Ovary (tissue), 3 donors: ENCODE measurements at regions not wholly inside any gene's neighbourhood (a gene's known extent, or its start where the extent isn't known, plus 50 kb on each side); places are given as distances from the start of the nearest gene placed in this dataset.

Source experiments
- POLR2A ChIP-seq: fragments of 450-650 bp; IDR thresholded peaks from one replicate; pipeline ENCODE4 v1.6.1; 2017; ENCODE audit warnings: antibody characterized with exemption, mild to moderate bottlenecking, moderate library complexity
- TF ChIP-seq, protein P1 (sequence below), 3 donors: fragments of 450-650 bp in 2 of 3; fragments of 200-600 bp in 1 of 3; IDR thresholded peaks; one replicate each; pipeline versions ENCODE4 v1.5.1 to v1.8.0; 2016 to 2022; ENCODE audit warnings: antibody characterized with exemption in 3 of 3, mild to moderate bottlenecking in 1 of 3
- donor health status: DM: no; HTN: no; CAD: no.

DNA sequence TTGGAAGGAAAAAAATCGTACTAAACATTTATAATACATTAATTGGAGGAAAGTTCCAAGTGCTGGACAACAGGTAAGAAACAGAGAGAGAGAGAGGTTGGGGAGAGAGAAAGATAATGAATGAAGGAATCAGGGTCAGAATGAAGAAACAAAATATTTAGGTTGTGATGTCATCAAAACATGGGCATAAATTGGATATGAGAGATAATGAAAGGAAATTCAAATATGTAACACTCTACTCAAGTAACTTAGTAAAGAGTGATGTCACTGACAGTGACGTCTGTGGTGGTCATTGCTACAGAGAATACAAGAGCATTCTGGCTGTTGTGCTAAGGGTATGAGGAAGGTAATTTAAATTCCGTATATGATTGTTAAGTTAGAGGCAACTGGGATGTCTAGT is 543.4 kb upstream of the COX7C start:
- TF ChIP-seq, protein P1, sequence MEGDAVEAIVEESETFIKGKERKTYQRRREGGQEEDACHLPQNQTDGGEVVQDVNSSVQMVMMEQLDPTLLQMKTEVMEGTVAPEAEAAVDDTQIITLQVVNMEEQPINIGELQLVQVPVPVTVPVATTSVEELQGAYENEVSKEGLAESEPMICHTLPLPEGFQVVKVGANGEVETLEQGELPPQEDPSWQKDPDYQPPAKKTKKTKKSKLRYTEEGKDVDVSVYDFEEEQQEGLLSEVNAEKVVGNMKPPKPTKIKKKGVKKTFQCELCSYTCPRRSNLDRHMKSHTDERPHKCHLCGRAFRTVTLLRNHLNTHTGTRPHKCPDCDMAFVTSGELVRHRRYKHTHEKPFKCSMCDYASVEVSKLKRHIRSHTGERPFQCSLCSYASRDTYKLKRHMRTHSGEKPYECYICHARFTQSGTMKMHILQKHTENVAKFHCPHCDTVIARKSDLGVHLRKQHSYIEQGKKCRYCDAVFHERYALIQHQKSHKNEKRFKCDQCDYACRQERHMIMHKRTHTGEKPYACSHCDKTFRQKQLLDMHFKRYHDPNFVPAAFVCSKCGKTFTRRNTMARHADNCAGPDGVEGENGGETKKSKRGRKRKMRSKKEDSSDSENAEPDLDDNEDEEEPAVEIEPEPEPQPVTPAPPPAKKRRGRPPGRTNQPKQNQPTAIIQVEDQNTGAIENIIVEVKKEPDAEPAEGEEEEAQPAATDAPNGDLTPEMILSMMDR (IDR thresholded peaks at IDR 0.05): no peak
- no peak for TF ChIP-seq POLR2A
